BLaER1 (cell line): ENCODE measurements at regions not wholly inside any gene's neighbourhood (a gene's known extent, or its start where the extent isn't known, plus 50 kb on each side); places are given as distances from the start of the nearest gene placed in this dataset.
"Not testable (repeated sequence)": the region's sequence is repeated elsewhere in the genome, so short reads cannot be mapped to it uniquely, and the experiment has no call there.

Source experiments
- H3K27ac ChIP-seq: shearing (Covaris generic); formaldehyde crosslinking; 2 replicates; pipeline ENCODE4 v1.8.1; 2022
- H3K27me3 ChIP-seq: shearing (Covaris generic); formaldehyde crosslinking; 2 replicates; pipeline ENCODE4 v1.8.1; 2022
- H3K36me3 ChIP-seq: shearing (Covaris generic); formaldehyde crosslinking; 2 replicates; pipeline ENCODE4 v1.8.1; 2022
- H3K4me1 ChIP-seq: shearing (Covaris generic); formaldehyde crosslinking; 2 replicates; pipeline ENCODE4 v1.8.1; 2022
- H3K4me2 ChIP-seq: shearing (Covaris generic); formaldehyde crosslinking; 2 replicates; pipeline ENCODE4 v1.8.1; 2022
- H3K4me3 ChIP-seq: shearing (Covaris generic); formaldehyde crosslinking; 2 replicates; pipeline ENCODE4 v1.8.1; 2022
- H3K9ac ChIP-seq: shearing (Covaris generic); formaldehyde crosslinking; 2 replicates; pipeline ENCODE4 v1.8.1; 2022
- H3K9me3 ChIP-seq: shearing (Covaris generic); formaldehyde crosslinking; 2 replicates; pipeline ENCODE4 v1.8.1; 2022
- H4K20me1 ChIP-seq: shearing (Covaris generic); formaldehyde crosslinking; 2 replicates; pipeline ENCODE4 v1.8.1; 2022
- Cebpa-rat ChIP-seq: shearing (Covaris generic); IDR thresholded peaks from 2 replicates; pipeline ENCODE4 v1.8.1; 2022

GRCh38 chr1:209172286-209172685 lies 411.2 kb upstream of the CAMK1G start:
- Histone ChIP-seq H3K9me3 (peaks cover 31% of the 10 kb centered on the region), H3K4me3 (no peak overlapping the region), H3K27me3 (no peaks in the 10 kb centered on the region), H4K20me1 (no peaks in the 10 kb centered on the region), H3K9ac (no peak overlapping the region), H3K36me3 (no peaks in the 10 kb centered on the region), H3K4me2 (no peak overlapping the region), H3K27ac (no peak overlapping the region), H3K4me1 (no peaks in the 10 kb centered on the region)
- TF ChIP-seq Cebpa-rat, result no peak

DNA sequence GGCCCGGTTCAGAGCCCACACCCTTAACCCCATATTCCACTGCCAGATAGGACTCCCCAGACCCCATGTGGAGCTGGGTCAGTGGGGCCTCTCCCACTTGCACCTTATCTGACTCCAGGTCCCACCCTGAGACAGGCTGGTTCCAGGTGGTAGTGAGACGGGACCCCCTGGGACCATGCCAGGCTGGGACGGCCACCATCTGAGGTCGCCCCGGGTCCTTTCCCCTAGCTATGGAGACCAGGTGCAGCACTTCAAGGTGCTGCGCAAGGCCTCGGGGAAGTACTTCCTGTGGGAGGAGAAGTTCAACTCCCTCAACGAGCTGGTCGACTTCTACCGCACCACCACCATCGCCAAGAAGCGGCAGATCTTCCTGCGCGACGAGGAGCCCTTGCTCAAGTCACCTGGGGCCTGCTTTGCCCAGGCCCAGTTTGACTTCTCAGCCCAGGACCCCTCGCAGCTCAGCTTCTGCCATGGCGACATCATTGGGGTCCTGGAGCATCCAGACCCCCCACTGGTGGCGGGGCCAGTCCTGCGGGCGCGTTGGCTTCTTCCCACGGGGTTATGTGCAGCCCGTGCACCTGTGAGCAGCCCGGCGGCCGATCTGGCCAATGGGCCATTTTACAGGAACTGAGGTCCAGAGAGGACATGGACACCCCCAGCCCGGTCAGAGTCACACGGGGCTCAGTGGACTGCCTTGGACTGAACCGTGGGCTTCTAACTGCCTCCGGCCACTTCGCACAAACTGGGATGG lies 410.5 kb upstream of the CAMK1G start:
- not testable (repeated sequence) for H3K27ac ChIP-seq, H3K36me3 ChIP-seq, H3K4me2 ChIP-seq, H3K4me1 ChIP-seq, H4K20me1 ChIP-seq, H3K4me3 ChIP-seq, H3K9ac ChIP-seq, H3K27me3 ChIP-seq
- peaks cover 31% of the 10 kb centered on the region for H3K9me3 ChIP-seq

DNA sequence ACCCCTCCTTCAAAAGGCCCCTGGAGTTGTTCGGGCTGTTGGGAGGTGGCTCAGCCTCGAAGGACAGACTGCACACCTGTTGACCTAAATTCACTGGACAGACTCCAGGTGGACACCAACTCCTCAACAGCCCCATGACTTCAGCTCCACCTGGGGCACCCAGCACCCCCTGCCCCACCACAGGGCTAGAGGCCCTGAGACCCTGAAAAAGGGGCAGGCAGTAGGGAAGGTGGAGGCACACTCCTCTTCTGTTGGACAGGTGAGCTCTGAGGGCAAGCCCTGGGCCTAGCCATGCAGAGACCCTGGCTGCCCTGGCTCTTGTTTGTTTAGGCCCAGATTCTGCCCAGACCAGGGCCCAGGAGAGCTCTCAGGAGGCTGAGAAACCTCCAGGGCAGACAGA lies 409.7 kb upstream of the CAMK1G start:
- peaks cover 31% of the 10 kb centered on the region for H3K9me3 ChIP-seq
- H3K4me3 ChIP-seq, H3K4me2 ChIP-seq, H3K4me1 ChIP-seq, H4K20me1 ChIP-seq, H3K27me3 ChIP-seq, H3K27ac ChIP-seq, H3K9ac ChIP-seq, H3K36me3 ChIP-seq: not testable (repeated sequence)

DNA sequence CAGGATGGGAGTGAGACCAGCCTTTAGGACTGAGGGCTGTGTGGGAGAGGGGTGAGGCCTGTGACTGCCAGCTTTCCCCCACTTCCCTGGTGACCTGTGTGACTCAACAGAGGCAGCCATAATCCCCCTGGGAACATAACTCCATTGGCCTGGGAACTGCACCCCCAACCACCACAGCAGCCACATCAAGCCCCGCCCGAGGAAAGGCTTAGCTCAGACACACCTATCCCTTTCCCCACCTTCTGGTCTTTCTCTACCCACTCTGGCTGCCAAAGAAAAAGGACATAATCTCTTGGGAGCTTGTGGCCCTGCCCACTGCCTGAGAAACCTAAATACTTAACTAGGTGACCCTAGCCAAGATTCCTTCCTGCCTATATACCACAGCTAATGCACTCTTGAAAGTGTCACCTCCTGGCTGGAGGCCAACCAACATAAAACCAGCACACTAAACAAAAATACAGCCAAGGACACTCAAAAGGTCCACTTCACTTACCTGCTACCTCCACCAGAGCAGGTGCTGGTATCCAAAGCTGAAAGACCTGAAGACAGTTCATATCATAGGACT lies 406.6 kb upstream of the CAMK1G start:
- no peak overlapping the region for H3K9ac ChIP-seq
- no peaks in the 10 kb centered on the region for H3K27me3 ChIP-seq
- no peak overlapping the region for H3K27ac ChIP-seq
- H3K4me1 ChIP-seq, result no peaks in the 10 kb centered on the region
- no peak overlapping the region for H3K4me2 ChIP-seq
- no peak for TF ChIP-seq Cebpa-rat
- H3K9me3 ChIP-seq, result peaks cover 32% of the 10 kb centered on the region
- H4K20me1 ChIP-seq, result no peaks in the 10 kb centered on the region
- no peak overlapping the region for H3K4me3 ChIP-seq
- no peaks in the 10 kb centered on the region for H3K36me3 ChIP-seq

DNA sequence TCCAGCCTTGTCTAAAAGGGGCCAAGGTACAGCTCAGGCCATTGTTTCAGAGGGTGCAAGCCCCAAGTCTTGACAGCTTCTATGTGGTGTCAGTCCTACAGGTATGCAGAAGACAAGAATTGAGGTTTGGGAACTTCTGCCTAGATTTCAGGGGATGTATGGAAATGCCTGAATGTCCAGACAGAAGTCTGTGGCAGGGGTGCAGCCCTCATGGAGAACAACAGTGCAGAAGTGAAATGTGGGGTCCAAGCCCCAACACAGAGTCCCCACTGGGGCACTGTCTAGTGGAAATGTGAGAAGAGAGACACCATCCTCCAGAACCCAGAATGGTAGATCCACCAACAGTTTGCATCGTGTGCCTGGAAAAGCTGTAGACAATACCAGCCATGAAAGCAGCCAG lies 400.3 kb upstream of the CAMK1G start:
- no peak overlapping the region for H3K27ac ChIP-seq
- no peak for TF ChIP-seq Cebpa-rat
- H4K20me1 ChIP-seq, result no peaks in the 10 kb centered on the region
- H3K9ac ChIP-seq, result no peak overlapping the region
- peaks cover 22% of the 10 kb centered on the region for H3K9me3 ChIP-seq
- no peaks in the 10 kb centered on the region for H3K4me1 ChIP-seq
- H3K4me3 ChIP-seq, result no peak overlapping the region
- no peaks in the 10 kb centered on the region for H3K36me3 ChIP-seq
- H3K4me2 ChIP-seq, result no peak overlapping the region
- H3K27me3 ChIP-seq, result no peaks in the 10 kb centered on the region

DNA sequence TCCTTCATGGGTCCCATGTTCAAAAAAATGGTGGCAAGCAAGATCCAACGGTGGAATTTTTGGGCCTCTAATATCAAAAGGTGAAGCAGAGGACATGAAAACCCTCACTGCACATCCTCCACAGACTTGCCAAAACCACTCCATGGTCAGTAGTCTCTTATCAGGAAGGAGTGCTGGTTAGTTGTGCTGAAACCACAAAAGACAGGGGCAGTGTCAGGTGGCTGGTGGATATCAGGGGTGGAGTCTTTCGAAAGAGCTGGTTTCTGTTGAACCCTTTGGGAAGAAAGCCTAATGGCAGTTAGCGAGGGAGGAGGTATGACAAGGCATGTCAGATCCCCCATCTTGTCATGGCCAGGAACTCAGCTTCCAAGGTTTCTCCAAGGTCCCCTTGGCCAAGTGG lies 395.9 kb upstream of the CAMK1G start:
- Histone ChIP-seq H3K27me3 (no peaks in the 10 kb centered on the region), H3K36me3 (no peaks in the 10 kb centered on the region), H3K4me1 (no peaks in the 10 kb centered on the region), H3K27ac (no peak overlapping the region), H3K4me2 (no peak overlapping the region), H3K9ac (no peak overlapping the region), H3K4me3 (no peak overlapping the region), H4K20me1 (no peaks in the 10 kb centered on the region), H3K9me3 (peaks cover 14% of the 10 kb centered on the region)
- TF ChIP-seq Cebpa-rat, result no peak

- no peaks in the 10 kb centered on the region for H3K36me3 ChIP-seq
- H3K4me2 ChIP-seq, result no peak overlapping the region
- no peaks in the 10 kb centered on the region for H4K20me1 ChIP-seq
- H3K27me3 ChIP-seq, result no peaks in the 10 kb centered on the region
- no peak overlapping the region for H3K9ac ChIP-seq
- TF ChIP-seq Cebpa-rat, result no peak
- H3K4me1 ChIP-seq, result no peaks in the 10 kb centered on the region
- no peak overlapping the region for H3K4me3 ChIP-seq
- peaks cover 13% of the 10 kb centered on the region for H3K9me3 ChIP-seq
- no peak overlapping the region for H3K27ac ChIP-seq
Measured at GRCh38 chr1:209190591-209191261, 392.8 kb upstream of the CAMK1G start.

GRCh38 chr1:209191262-209191634 lies 392.3 kb upstream of the CAMK1G start:
- no peaks in the 10 kb centered on the region for H3K36me3 ChIP-seq
- H3K27me3 ChIP-seq, result no peaks in the 10 kb centered on the region
- no peaks in the 10 kb centered on the region for H3K4me1 ChIP-seq
- TF ChIP-seq Cebpa-rat, result no peak
- H3K4me3 ChIP-seq, result no peak overlapping the region
- no peak overlapping the region for H3K4me2 ChIP-seq
- H4K20me1 ChIP-seq, result no peaks in the 10 kb centered on the region
- peaks cover 18% of the 10 kb centered on the region for H3K9me3 ChIP-seq
- no peak overlapping the region for H3K9ac ChIP-seq
- H3K27ac ChIP-seq, result no peak overlapping the region

GRCh38 chr1:209196140-209196539 lies 387.4 kb upstream of the CAMK1G start:
- Histone ChIP-seq H3K27me3 (no peaks in the 10 kb centered on the region), H3K4me2 (no peak overlapping the region), H3K4me3 (no peak overlapping the region), H3K36me3 (no peaks in the 10 kb centered on the region), H3K27ac (no peak overlapping the region), H3K9ac (no peak overlapping the region), H4K20me1 (no peaks in the 10 kb centered on the region), H3K4me1 (no peaks in the 10 kb centered on the region), H3K9me3 (peaks cover 28% of the 10 kb centered on the region)
- no peak for TF ChIP-seq Cebpa-rat

DNA sequence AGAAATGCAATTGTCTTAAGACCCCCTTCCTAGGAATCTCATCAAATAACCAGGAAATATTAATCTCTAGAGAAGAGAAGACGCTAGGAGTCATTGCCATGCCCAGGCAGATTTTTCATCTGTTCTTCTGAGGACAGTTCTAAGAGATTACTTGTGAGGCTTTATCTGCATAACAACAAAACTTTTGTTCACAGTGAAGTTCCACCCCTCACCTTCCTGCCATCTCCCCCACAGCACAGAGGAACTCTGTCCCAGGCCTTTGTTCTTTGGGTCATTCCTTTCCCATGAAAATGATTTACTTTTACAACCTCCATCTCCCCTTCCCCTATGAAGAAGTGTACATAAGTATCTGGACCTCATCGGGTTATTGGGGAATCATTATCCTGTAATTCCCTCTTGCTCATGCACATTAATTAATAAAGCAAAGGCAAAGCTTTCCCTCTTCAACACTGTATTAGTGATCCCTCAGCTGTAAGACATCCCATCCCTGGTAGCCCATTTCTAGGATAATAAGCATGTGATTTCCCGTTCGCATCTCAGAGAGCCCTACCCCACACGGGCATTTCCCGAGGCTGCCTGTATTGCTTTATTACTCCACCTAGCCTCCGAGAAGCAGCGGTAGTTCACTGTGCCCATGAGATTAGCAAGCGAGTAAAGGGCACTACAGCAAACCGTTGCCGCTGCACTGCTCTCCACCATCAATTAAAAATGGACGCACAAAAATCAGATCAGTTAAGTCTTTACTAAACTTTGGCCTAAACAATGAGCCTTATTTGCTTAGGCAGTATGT lies 384.4 kb upstream of the CAMK1G start:
- H3K4me2 ChIP-seq, result no peak overlapping the region
- H3K27ac ChIP-seq, result no peak overlapping the region
- no peak for TF ChIP-seq Cebpa-rat
- no peaks in the 10 kb centered on the region for H3K36me3 ChIP-seq
- no peak overlapping the region for H3K9ac ChIP-seq
- H3K9me3 ChIP-seq, result peaks cover 28% of the 10 kb centered on the region
- H3K4me1 ChIP-seq, result no peaks in the 10 kb centered on the region
- H4K20me1 ChIP-seq, result no peaks in the 10 kb centered on the region
- no peaks in the 10 kb centered on the region for H3K27me3 ChIP-seq
- H3K4me3 ChIP-seq, result no peak overlapping the region
